WTC11 (cell line): ENCODE measurements at regions not wholly inside any gene's neighbourhood (a gene's known extent, or its start where the extent isn't known, plus 50 kb on each side); places are given as distances from the start of the nearest gene placed in this dataset.
A peak's percentile ranks its signal among the peaks of the same experiment; 100 is the strongest.
"Not testable (repeated sequence)": the region's sequence is repeated elsewhere in the genome, so short reads cannot be mapped to it uniquely, and the experiment has no call there.

Experiments
- ATAC-seq: fragments of 200-7000 bp; cut with Tn5 transposase; 2 replicates; pipeline ENCODE4 v1.10.0; 2021; ENCODE audit warnings: mild to moderate bottlenecking, moderate library complexity
- CTCF ChIA-PET: fragments of 300-600 bp; sonication (Branson Sonifier 250); formaldehyde crosslinking; loops from one replicate; lab custom pipeline; 2021; ENCODE audit warnings: antibody characterized with exemption; lab: Charles Lee
- POLR2A ChIA-PET: fragments of 350-600 bp; sonication (Branson Sonifier 250); formaldehyde crosslinking; loops from one replicate; lab custom pipeline; 2021; ENCODE audit warnings: antibody characterized with exemption; lab: Charles Lee
- DNase-seq: peaks from one replicate; pipeline ENCODE4 v3.0.0; 2021; ENCODE audit warnings: low spot score
- H3K27ac Mint-ChIP-seq: 2 replicates; pipeline ENCODE4 v1.8.0; 2021; ENCODE audit warnings: mixed read lengths
- H3K27me3 Mint-ChIP-seq: 2 replicates; pipeline ENCODE4 v1.8.0; 2021; ENCODE audit warnings: low read depth, mild to moderate bottlenecking, moderate library complexity, mixed read lengths
- H3K36me3 Mint-ChIP-seq: 2 replicates; pipeline ENCODE4 v1.8.0; 2021; ENCODE audit warnings: mixed read lengths
- H3K4me1 Mint-ChIP-seq: 2 replicates; pipeline ENCODE4 v1.8.0; 2022; ENCODE audit warnings: mixed read lengths
- H3K4me3 Mint-ChIP-seq: 2 replicates; pipeline ENCODE4 v1.8.0; 2021; ENCODE audit warnings: mild to moderate bottlenecking, moderate library complexity, mixed read lengths
- H3K9me3 Mint-ChIP-seq: 2 replicates; pipeline ENCODE4 v1.8.0; 2021; ENCODE audit warnings: mixed read lengths
- NFE2L1 ChIP-seq: sonication (generic); formaldehyde crosslinking; IDR thresholded peaks from 2 replicates; pipeline ENCODE4 v1.8.1; 2023; ENCODE audit warnings: missing genetic modification reagents
- NR1H2 ChIP-seq: sonication (generic); formaldehyde crosslinking; IDR thresholded peaks from 2 replicates; pipeline ENCODE4 v1.9.0; 2021; ENCODE audit warnings: mild to moderate bottlenecking, moderate library complexity, missing genetic modification reagents
- NR2C2 ChIP-seq: sonication (generic); formaldehyde crosslinking; IDR thresholded peaks from 2 replicates; pipeline ENCODE4 v1.8.0; 2022; ENCODE audit warnings: mild to moderate bottlenecking, missing genetic modification reagents
- TF ChIP-seq, protein P1 (sequence below): sonication (generic); formaldehyde crosslinking; IDR thresholded peaks from 2 replicates; pipeline ENCODE4 v1.8.1; 2023; ENCODE audit warnings: mild to moderate bottlenecking, missing genetic modification reagents
- TF ChIP-seq, protein P2 (sequence below): sonication (generic); formaldehyde crosslinking; IDR thresholded peaks from 2 replicates; pipeline ENCODE4 v1.8.1; 2022; ENCODE audit warnings: low read depth, mild to moderate bottlenecking, moderate library complexity, missing genetic modification reagents, borderline replicate concordance

DNA sequence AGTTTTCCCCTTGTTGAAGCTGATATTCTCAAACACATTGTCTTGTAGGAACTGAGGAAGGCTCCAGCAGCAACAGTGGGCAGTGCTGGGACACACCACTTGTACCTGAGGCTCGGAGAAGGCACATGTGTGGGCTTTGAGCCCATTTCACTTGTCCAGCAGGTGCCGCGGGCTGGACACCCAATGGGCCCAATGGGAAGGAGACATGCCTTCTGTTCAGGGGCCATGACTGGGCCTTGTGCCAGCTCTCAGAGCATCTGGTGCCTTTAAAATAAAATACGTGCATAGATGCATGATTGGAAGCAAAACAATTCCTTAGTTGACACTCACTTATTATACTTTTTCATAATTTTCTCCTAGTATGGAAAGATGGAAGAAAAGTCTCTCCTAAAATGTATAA is 334.2 kb downstream of the KLF13 start (continued):
- TF ChIP-seq, protein P1, sequence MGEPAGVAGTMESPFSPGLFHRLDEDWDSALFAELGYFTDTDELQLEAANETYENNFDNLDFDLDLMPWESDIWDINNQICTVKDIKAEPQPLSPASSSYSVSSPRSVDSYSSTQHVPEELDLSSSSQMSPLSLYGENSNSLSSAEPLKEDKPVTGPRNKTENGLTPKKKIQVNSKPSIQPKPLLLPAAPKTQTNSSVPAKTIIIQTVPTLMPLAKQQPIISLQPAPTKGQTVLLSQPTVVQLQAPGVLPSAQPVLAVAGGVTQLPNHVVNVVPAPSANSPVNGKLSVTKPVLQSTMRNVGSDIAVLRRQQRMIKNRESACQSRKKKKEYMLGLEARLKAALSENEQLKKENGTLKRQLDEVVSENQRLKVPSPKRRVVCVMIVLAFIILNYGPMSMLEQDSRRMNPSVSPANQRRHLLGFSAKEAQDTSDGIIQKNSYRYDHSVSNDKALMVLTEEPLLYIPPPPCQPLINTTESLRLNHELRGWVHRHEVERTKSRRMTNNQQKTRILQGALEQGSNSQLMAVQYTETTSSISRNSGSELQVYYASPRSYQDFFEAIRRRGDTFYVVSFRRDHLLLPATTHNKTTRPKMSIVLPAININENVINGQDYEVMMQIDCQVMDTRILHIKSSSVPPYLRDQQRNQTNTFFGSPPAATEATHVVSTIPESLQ (CRISPR knock-in tag) = no peak
- TF ChIP-seq, protein P2, sequence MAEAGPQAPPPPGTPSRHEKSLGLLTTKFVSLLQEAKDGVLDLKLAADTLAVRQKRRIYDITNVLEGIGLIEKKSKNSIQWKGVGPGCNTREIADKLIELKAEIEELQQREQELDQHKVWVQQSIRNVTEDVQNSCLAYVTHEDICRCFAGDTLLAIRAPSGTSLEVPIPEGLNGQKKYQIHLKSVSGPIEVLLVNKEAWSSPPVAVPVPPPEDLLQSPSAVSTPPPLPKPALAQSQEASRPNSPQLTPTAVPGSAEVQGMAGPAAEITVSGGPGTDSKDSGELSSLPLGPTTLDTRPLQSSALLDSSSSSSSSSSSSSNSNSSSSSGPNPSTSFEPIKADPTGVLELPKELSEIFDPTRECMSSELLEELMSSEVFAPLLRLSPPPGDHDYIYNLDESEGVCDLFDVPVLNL (CRISPR knock-in tag) = no peak
- TF ChIP-seq NR2C2 (CRISPR knock-in tag) = no peak
- no peak for TF ChIP-seq NR1H2
- TF ChIP-seq, all 79 proteins: peak for 0

DNA sequence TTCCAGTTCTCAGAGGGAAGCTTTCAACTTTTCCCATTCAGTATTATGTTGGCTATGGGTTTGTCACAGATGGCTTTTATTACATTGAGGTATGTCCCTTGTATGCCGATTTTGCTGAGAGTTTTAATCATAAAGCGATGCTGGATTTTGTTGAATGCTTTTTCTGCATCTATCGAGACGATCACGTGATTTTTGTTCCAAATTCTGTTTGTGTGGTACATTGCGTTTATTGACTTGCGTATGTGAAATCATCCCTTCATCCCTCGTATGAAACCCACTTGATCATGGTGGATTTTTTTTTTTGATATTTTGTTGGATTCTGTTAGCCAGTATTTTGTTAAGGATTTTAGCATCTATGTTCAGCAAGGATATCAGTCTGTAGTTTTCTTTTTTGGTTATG is 339.1 kb downstream of the KLF13 start:
- ATAC-seq, DNase-seq, H3K36me3 Mint-ChIP-seq, CTCF ChIA-PET, POLR2A ChIA-PET, H3K27ac Mint-ChIP-seq, H3K27me3 Mint-ChIP-seq, H3K4me3 Mint-ChIP-seq, H3K4me1 Mint-ChIP-seq: not testable (repeated sequence)
- H3K9me3 Mint-ChIP-seq = peaks cover 17% of the 10 kb centered on the region

DNA sequence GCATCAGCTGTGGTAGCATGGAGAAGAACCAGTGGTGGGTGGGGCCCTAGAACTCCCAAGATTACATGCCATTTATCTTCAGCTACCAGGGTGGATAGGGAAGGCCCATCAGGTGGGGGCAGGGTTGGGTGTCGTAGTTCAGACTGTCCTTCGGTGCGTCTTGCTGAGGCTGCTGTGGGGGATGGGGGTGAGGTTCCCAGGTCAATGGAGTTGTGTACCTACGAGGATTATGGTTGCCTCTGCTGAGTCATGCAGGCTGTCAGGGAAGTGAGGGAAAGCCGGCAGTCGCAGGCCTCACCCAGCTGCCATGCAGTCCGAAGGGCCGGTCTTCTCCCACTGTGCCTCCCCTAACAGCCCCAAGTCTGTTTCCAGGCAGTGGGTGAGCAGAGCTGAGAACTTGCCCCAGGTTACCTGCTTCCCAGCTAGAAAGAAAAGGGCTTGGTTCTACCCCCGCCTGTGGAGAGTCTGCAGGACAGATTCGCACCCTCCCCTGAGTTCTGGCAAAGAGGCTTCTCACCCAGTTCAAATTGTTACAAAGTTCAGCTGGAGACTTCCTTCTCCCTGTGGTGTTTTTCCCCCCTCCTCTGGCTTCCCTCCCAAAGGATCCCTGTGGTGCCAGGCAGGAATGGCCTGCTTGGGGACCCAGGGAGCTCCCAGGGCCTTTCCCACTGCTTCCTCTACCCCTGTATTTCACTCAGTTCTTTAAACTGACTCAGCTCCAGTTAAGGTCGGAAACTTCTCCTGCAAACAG is 342.7 kb downstream of the KLF13 start:
- TF ChIP-seq NFE2L1 (CRISPR knock-in tag) = 0 out of 2 replicates have a peak, but pooled peaks have one; percentile 27
- H3K27me3 Mint-ChIP-seq, CTCF ChIA-PET, POLR2A ChIA-PET, ATAC-seq, H3K4me1 Mint-ChIP-seq, DNase-seq, H3K4me3 Mint-ChIP-seq, H3K36me3 Mint-ChIP-seq: not testable (repeated sequence)
- Mint-ChIP-seq H3K9me3 (peaks cover 14% of the 10 kb centered on the region; the same call in 1 of the 2 replicates), H3K27ac (peak overlapping the region; percentile 49; the same call in 1 of the 2 replicates)

DNA sequence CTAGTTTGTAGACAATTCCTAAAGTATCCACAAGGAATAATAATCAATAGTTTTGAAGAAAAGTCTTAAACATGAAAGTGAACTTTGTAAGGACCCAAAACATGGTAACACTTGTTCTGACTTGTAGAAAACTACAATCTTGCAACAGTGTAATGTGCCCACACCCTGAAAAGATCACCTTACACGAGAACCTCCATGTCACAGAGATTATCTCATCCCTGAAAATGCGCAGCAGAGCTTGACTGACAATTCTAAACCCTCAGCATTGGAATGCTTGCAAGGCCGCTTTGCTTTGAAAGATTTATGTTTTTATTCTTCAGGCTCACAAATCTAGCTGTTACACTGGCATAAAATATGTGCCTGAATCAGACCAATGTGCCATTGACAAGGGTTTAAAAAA is 346.6 kb downstream of the KLF13 start:
- peaks cover 15% of the 10 kb centered on the region for H3K4me1 Mint-ChIP-seq
- POLR2A ChIA-PET, H3K36me3 Mint-ChIP-seq, DNase-seq, H3K4me3 Mint-ChIP-seq, ATAC-seq, H3K27me3 Mint-ChIP-seq, H3K27ac Mint-ChIP-seq, CTCF ChIA-PET: not testable (repeated sequence)
- peaks cover 16% of the 10 kb centered on the region for H3K9me3 Mint-ChIP-seq

DNA sequence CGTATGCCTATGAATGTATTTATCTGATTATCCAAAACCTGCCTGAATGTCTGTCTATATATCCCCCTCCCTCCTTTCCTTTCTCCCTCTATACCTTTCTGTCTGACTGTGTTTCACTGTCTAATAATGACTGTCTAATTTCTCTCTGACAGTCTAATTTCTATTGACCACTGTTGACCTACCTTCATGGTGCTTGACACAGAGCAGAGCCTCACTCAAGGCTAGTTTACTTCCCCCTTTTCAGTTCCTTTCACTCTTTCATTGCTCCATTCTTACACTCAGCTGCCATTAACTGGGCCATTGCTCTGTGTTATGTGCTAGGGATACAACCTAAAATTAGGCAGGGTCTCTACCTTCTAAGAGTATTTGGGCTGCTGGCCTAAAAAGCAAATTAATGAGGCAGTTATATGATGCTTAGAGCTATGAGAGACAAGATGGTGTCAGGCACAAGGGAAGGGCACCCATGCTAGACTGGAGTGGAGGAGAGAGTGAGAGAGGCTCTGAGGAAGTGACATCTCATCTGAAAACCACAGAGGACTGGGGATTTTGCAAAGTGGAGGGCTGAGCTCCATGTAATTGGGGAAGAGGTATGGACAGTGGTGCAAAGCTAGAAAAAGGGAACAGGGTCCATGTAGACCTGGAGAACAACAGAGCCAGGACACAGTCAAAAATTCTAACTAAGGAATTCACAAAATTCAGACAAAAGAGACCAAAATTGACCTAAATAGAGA is 348.6 kb upstream of the CHRNA7 start:
- H3K4me1 Mint-ChIP-seq, DNase-seq, H3K27ac Mint-ChIP-seq, H3K4me3 Mint-ChIP-seq, ATAC-seq, POLR2A ChIA-PET, CTCF ChIA-PET, H3K27me3 Mint-ChIP-seq, H3K36me3 Mint-ChIP-seq: not testable (repeated sequence)
- peaks cover 17% of the 10 kb centered on the region for H3K9me3 Mint-ChIP-seq

DNA sequence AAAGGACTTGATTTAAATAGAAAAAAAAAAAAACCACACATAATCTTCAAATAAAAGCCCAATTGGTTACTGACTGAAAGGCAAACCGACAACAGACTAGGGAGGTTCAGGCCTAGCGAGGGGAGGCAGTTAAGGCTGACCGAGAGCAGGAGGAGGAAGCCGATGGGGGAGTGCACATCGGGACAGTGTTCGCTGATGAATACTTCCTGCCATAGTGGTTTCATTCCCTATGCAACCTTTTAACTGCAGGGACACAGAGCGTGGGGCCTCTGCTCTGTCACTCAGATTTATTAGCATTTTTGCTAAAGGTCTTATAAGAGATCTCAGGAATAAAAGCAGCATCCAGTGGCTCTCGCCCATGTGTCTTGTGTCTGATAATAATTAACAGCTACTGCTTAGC is 343.2 kb upstream of the CHRNA7 start:
- H3K27ac Mint-ChIP-seq, DNase-seq, H3K9me3 Mint-ChIP-seq, ATAC-seq, H3K4me3 Mint-ChIP-seq, H3K27me3 Mint-ChIP-seq, CTCF ChIA-PET, H3K4me1 Mint-ChIP-seq, POLR2A ChIA-PET, H3K36me3 Mint-ChIP-seq: not testable (repeated sequence)

DNA sequence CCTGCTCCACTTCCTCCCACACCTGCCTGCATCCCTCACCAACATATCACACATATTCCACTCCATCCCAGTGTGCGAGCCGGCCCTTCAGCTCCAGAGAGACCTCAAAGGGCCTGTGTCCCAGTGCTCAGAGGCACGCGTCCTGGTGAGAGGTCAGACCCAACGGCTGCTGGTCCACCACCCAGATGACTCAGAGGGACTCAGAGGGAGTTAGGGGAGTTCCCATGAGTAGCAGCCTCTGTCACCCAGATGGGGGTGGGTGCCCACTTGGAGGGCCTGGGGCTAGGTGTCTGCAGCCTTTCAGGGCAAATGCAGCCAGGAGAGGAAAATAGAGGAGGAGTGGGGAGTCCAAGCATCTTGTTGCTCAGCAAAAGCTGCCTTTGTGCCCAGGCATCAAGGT is 333.8 kb upstream of the CHRNA7 start:
- H3K27me3 Mint-ChIP-seq, POLR2A ChIA-PET, H3K36me3 Mint-ChIP-seq, H3K27ac Mint-ChIP-seq, H3K4me3 Mint-ChIP-seq, ATAC-seq, H3K9me3 Mint-ChIP-seq, H3K4me1 Mint-ChIP-seq, DNase-seq, CTCF ChIA-PET: not testable (repeated sequence)

DNA sequence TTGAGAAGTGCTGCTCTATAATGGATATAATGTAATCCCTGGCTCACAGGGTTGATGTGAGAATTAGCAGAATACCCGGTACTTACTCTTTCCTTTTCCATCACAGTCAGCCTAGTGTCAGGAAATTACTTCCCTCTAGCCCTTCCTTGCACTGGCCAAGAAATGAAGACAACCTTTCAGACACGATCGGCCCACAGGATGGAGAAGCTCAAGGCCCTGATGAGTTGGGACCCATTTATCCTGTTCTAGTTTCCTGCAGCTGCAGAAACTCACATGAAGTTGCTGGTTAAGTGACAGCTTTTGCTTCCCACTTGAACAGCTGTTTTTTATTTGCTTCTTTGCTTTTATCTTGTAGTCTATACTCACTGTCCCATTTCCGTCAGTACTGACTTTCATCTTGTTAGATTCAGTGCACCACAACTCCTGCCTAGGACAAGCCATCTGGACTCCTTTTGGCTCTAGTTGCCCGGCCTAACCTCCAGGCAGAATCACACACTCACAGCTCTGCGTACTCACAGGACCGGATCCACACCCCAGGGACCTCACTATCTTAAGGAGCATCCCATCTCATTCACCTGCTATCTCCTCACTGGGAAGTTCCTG is 325.1 kb upstream of the CHRNA7 start:
- H3K4me1 Mint-ChIP-seq, CTCF ChIA-PET, H3K9me3 Mint-ChIP-seq, H3K4me3 Mint-ChIP-seq, DNase-seq, H3K36me3 Mint-ChIP-seq, H3K27me3 Mint-ChIP-seq, POLR2A ChIA-PET, H3K27ac Mint-ChIP-seq, ATAC-seq: not testable (repeated sequence)

DNA sequence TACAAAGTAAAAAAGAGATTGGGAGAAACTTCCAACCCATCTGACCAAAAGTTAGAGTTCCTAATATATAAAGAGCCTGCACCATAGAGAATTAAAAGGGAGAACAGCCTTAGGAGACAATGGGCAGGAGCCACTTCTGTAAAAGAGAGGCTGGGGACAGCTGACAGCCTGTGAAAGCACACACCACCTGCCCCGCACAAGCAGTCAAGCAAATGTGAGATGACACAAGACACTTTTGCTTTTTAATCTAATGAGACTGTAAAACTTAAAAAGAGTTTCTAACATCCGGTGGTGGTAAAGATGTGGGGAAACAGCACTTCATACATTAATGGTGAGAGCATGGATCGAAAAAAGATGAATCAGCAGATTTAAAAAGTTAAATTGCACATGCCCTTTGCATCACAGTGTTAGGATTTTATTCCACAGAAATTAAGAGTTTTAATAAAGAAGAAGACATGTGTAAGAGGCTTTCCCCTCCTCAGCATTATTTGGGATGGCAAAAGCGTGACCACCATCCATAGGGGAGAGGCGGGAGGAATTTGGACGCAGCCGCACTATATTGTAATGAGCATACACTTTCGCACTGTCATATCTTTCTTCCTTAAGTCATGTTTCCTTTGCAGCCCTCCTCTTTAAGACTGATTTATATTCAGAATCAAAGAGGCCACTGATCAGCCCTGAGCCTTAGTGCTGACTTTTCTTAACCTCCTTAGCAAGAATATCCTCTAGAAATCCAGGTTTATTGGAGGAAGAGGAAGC is 322.2 kb upstream of the CHRNA7 start:
- POLR2A ChIA-PET, H3K4me3 Mint-ChIP-seq, H3K36me3 Mint-ChIP-seq, H3K27me3 Mint-ChIP-seq, H3K4me1 Mint-ChIP-seq, H3K9me3 Mint-ChIP-seq, ATAC-seq, CTCF ChIA-PET, H3K27ac Mint-ChIP-seq, DNase-seq: not testable (repeated sequence)
